Panc1 (cell line): ENCODE measurements at regions not wholly inside any gene's neighbourhood (a gene's known extent, or its start where the extent isn't known, plus 50 kb on each side); places are given as distances from the start of the nearest gene placed in this dataset.

Experiments
- ATAC-seq: fragments of 200-7000 bp; cut with Tn5 transposase; 2 replicates; pipeline ENCODE4 v1.9.1; 2020; ENCODE audit warnings: mild to moderate bottlenecking, moderate library complexity
- BruUV-seq: library from RNA; stranded (reverse); fragments of 400-500 nt; replicated peaks from 2 replicates; lab custom pipeline; 2021; lab: Mats Ljungman, UMichigan
- CTCF ChIA-PET: fragments of 300-600 bp; sonication (Branson Sonifier 250); formaldehyde crosslinking; loops from one replicate; lab custom pipeline; 2022; ENCODE audit warnings: antibody characterized with exemption; lab: Charles Lee
- POLR2A ChIA-PET: fragments of 300-600 bp; sonication (Branson Sonifier 250); formaldehyde crosslinking; loops from one replicate; lab custom pipeline; 2022; ENCODE audit warnings: antibody characterized with exemption; lab: Charles Lee
- DNase-seq: peaks from one replicate; pipeline ENCODE4 v3.0.0-alpha.2; 2010; ENCODE audit warnings: low read depth, low spot score
- H3K27ac ChIP-seq: 2 replicates; pipeline ENCODE4 v1.5.1; 2011; ENCODE audit warnings: mild to moderate bottlenecking, low read length, inconsistent platforms
- H3K27me3 ChIP-seq: fragments of 200-500 bp; sonication (Bioruptor generic); 2 replicates; pipeline ENCODE4 v1.6.0; 2014; ENCODE audit warnings: low read length, inconsistent platforms; ENCODE audit not compliant: control insufficient read depth, insufficient read depth
- H3K36me3 ChIP-seq: fragments of 200-500 bp; sonication (Bioruptor generic); 2 replicates; pipeline ENCODE4 v1.5.1; 2014; ENCODE audit warnings: inconsistent platforms, mild to moderate bottlenecking, low read length, moderate library complexity; ENCODE audit not compliant: control insufficient read depth, insufficient read depth
- H3K4me1 ChIP-seq: 2 replicates; pipeline ENCODE4 v1.5.1; 2011; ENCODE audit warnings: inconsistent platforms, mild to moderate bottlenecking, low read length, moderate library complexity; ENCODE audit not compliant: control insufficient read depth, insufficient read depth
- H3K4me3 ChIP-seq, 2 experiments: 2 replicates each; pipeline ENCODE4 v1.5.1; 2011 to 2012; ENCODE audit warnings: low read depth in 2 of 2, low read length in 2 of 2, mild to moderate bottlenecking in 2 of 2, inconsistent platforms in 1 of 2, moderate library complexity in 1 of 2
- H3K9me3 ChIP-seq: fragments of 200-500 bp; sonication (Bioruptor generic); 2 replicates; pipeline ENCODE4 v1.5.1; 2014; ENCODE audit warnings: low read depth, mild to moderate bottlenecking, inconsistent platforms, low read length, moderate library complexity; ENCODE audit not compliant: control insufficient read depth, insufficient read depth
- POLR2AphosphoS5 ChIP-seq: IDR thresholded peaks from 2 replicates; pipeline ENCODE4 v1.6.1; 2012; ENCODE audit warnings: mild to moderate bottlenecking, low read depth, low read length, moderate library complexity
- SIN3A ChIP-seq: IDR thresholded peaks from 2 replicates; pipeline ENCODE4 v1.6.1; 2012; ENCODE audit warnings: low read depth, mild to moderate bottlenecking, low read length, moderate library complexity, borderline replicate concordance; ENCODE audit not compliant: insufficient read depth
- TCF7L2 ChIP-seq: IDR thresholded peaks from 2 replicates; pipeline ENCODE4 v1.6.1; 2011; ENCODE audit warnings: mild to moderate bottlenecking, low read depth, low read length, inconsistent platforms
- in situ Hi-C: cut with HindIII; loops from 2 replicates; pipeline ENCODE4 v1.10.0; 2016; ENCODE audit warnings: low sequenced_read_pairs, low pct_unique_long_range_greater_than_20kb
- intact Hi-C: fragments of 100-400 bp; cut with micrococcal nuclease; formaldehyde crosslinking; loops from one replicate; pipeline ENCODE4 v1.10.0; 2022; ENCODE audit not compliant: unreplicated experiment
- TF ChIP-seq, protein P1 (sequence below): fragments of 450-650 bp; IDR thresholded peaks from 2 replicates; pipeline ENCODE4 v1.5.1; 2017; ENCODE audit warnings: mild to moderate bottlenecking
- TF ChIP-seq, protein P2 (sequence below), 2 experiments: IDR thresholded peaks; 2 replicates each; pipeline ENCODE4 v1.6.1; 2011 to 2012; ENCODE audit warnings: low read depth in 2 of 2, control low read depth in 1 of 2, low read length in 1 of 2, mild to moderate bottlenecking in 1 of 2, moderate library complexity in 1 of 2; ENCODE audit not compliant: insufficient read depth in 1 of 2

DNA sequence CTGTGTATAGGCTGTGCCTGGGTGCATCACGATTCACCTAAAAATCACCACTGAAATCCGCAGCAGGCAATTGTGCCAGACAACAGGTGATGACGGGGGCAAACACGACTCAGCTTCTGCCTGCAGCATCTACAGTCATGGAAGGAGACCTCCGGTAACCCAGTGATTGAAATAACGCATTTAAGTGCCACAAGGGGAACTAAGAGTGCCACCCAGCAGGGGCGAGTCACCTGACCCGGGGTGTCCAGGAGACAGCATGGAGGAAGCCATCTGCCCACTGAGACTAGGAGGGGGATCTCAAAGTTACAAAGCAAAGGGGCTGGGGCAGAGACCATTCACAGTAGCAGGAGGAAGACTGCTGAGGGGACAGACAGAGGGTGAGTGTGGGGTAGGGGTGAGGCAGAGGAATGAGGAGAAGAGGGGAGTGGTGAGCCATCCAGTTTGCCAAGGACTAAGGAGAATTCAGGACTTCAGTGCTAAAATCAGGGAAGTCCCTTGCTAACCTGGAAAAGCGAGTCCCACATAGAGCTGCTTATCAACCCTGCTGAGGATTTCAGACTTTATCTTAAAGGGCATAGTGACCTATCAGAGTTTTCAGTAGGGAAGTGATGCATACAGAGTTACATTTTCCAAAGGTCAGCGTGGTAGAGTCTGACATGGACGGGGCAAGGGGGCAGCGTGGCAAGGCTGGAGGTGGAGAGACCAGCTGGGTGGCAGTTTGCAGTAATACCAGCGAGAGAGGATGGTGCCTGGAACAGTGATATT lies 256.7 kb upstream of the HES1 start:
- CTCF ChIA-PET: no interaction called here
- no peaks in the 10 kb centered on the region for H3K9me3 ChIP-seq
- H3K4me1 ChIP-seq: no peaks in the 10 kb centered on the region
- ATAC-seq: peak; percentile 41
- in situ Hi-C loops (no loop called here), intact Hi-C loops (no loop called here)
- H3K4me3 ChIP-seq: no peak overlapping the region
- no peaks in the 10 kb centered on the region for H3K27me3 ChIP-seq
- no peaks in the 10 kb centered on the region for H3K36me3 ChIP-seq
- POLR2A ChIA-PET: interaction anchor here (0.5 kb wide), 1 partner anchor 192 kb away, joined by 3 read pairs; no protein-coding TSS in a partner anchor
- no peak for DNase-seq
- peak overlapping the region; percentile 29; the same call in 1 of the 2 replicates for H3K27ac ChIP-seq
- BruUV-seq: no TSS peak
- TF ChIP-seq, protein P1, sequence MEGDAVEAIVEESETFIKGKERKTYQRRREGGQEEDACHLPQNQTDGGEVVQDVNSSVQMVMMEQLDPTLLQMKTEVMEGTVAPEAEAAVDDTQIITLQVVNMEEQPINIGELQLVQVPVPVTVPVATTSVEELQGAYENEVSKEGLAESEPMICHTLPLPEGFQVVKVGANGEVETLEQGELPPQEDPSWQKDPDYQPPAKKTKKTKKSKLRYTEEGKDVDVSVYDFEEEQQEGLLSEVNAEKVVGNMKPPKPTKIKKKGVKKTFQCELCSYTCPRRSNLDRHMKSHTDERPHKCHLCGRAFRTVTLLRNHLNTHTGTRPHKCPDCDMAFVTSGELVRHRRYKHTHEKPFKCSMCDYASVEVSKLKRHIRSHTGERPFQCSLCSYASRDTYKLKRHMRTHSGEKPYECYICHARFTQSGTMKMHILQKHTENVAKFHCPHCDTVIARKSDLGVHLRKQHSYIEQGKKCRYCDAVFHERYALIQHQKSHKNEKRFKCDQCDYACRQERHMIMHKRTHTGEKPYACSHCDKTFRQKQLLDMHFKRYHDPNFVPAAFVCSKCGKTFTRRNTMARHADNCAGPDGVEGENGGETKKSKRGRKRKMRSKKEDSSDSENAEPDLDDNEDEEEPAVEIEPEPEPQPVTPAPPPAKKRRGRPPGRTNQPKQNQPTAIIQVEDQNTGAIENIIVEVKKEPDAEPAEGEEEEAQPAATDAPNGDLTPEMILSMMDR: no peak
- TF ChIP-seq TCF7L2 (no peak), POLR2AphosphoS5 (no peak), SIN3A (no peak)
- TF ChIP-seq, protein P2, sequence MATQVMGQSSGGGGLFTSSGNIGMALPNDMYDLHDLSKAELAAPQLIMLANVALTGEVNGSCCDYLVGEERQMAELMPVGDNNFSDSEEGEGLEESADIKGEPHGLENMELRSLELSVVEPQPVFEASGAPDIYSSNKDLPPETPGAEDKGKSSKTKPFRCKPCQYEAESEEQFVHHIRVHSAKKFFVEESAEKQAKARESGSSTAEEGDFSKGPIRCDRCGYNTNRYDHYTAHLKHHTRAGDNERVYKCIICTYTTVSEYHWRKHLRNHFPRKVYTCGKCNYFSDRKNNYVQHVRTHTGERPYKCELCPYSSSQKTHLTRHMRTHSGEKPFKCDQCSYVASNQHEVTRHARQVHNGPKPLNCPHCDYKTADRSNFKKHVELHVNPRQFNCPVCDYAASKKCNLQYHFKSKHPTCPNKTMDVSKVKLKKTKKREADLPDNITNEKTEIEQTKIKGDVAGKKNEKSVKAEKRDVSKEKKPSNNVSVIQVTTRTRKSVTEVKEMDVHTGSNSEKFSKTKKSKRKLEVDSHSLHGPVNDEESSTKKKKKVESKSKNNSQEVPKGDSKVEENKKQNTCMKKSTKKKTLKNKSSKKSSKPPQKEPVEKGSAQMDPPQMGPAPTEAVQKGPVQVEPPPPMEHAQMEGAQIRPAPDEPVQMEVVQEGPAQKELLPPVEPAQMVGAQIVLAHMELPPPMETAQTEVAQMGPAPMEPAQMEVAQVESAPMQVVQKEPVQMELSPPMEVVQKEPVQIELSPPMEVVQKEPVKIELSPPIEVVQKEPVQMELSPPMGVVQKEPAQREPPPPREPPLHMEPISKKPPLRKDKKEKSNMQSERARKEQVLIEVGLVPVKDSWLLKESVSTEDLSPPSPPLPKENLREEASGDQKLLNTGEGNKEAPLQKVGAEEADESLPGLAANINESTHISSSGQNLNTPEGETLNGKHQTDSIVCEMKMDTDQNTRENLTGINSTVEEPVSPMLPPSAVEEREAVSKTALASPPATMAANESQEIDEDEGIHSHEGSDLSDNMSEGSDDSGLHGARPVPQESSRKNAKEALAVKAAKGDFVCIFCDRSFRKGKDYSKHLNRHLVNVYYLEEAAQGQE (IDR thresholded peaks at IDR 0.05; ENCODE audit: insufficient read depth in 1 of 2, low read depth in 2 of 2, low read length in 1 of 2): no peak

DNA sequence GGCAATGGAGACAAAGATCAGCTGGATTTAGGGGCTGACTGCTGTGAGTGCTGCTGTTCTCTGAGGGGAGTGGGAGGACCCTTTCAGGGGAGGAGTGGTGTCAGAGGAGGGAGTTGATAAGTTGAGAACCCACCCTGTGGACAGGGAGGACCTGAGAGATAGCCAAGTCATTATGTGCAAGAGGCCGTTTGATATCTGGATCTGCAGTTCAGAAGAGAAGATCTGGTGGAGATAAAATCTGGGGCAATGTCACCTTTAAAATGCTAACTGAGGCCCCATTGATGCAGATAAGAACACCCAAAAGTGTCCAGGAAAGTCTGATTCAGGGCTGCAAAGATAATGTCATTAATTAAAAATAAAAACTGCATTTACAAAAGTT lies 256.1 kb upstream of the HES1 start:
- intact Hi-C loops: no loop called here
- ATAC-seq (no peak), DNase-seq (no peak)
- TF ChIP-seq TCF7L2 (no peak), POLR2AphosphoS5 (no peak)
- Histone ChIP-seq H3K27me3 (no peaks in the 10 kb centered on the region), H3K27ac (no peak overlapping the region), H3K4me1 (no peaks in the 10 kb centered on the region), H3K36me3 (no peaks in the 10 kb centered on the region), H3K9me3 (no peaks in the 10 kb centered on the region), H3K4me3 (no peak overlapping the region)
- ChIA-PET CTCF (no interaction called here), POLR2A (no interaction called here)
- BruUV-seq: no TSS peak
- in situ Hi-C loops: no loop called here

DNA sequence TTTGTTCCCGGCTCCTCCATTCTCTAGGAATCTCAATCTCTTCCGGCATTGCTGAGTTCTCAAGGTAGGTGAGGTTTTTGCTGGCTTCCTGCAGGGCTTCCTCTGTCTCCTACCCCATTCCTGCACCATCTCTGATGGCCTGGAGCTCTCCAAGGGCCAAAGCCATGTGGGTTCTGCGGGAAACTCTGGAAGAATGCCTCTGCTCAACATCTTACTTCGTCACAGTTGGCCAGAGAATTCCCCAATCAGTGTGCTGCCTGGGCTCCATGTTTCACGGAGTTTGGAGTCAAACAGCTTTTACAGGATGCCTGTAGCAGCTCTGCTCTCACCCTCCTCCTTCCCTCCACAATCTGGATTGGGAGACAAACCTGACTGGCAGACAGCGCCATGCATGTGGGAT lies 253.9 kb upstream of the HES1 start:
- no peak overlapping the region for H3K4me3 ChIP-seq
- H3K36me3 ChIP-seq: no peaks in the 10 kb centered on the region
- intact Hi-C loops: no loop called here
- no peaks in the 10 kb centered on the region for H3K9me3 ChIP-seq
- no peaks in the 10 kb centered on the region for H3K27me3 ChIP-seq
- TF ChIP-seq SIN3A (no peak), POLR2AphosphoS5 (no peak), TCF7L2 (no peak)
- TF ChIP-seq, protein P1: no peak
- TF ChIP-seq, protein P2 (IDR thresholded peaks at IDR 0.05; ENCODE audit: insufficient read depth in 1 of 2, low read depth in 2 of 2, low read length in 1 of 2): no peak
- no peak overlapping the region for H3K27ac ChIP-seq
- in situ Hi-C loops: no loop called here
- POLR2A ChIA-PET: no interaction called here
- H3K4me1 ChIP-seq: no peaks in the 10 kb centered on the region
- no TSS peak for BruUV-seq
- CTCF ChIA-PET: no interaction called here
- DNase-seq (no peak), ATAC-seq (no peak)
